H9 (cell line): ENCODE measurements at regions not wholly inside any gene's neighbourhood (a gene's known extent, or its start where the extent isn't known, plus 50 kb on each side); places are given as distances from the start of the nearest gene placed in this dataset.

Source experiments
- DNase-seq: peaks from one replicate; pipeline ENCODE4 v3.0.0-alpha.2; 2017
- H2AFZ ChIP-seq: one replicate; pipeline ENCODE4 v1.6.1; 2013; ENCODE audit warnings: mild to moderate bottlenecking, low read length, control low read depth, moderate library complexity
- H2AK5ac ChIP-seq: 2 replicates; pipeline ENCODE4 v1.6.1; 2013; ENCODE audit warnings: low read length, control low read depth, mixed read lengths; ENCODE audit not compliant: insufficient read length
- H2BK120ac ChIP-seq: one replicate; pipeline ENCODE4 v1.6.1; 2013; ENCODE audit warnings: low read depth, mild to moderate bottlenecking, low read length, control low read depth, inconsistent platforms; ENCODE audit not compliant: poor library complexity, severe bottlenecking
- H2BK12ac ChIP-seq: 2 replicates; pipeline ENCODE4 v1.6.1; 2013; ENCODE audit warnings: low read length, control low read depth, mixed read lengths, low read depth; ENCODE audit not compliant: insufficient read length
- H2BK15ac ChIP-seq: 2 replicates; pipeline ENCODE4 v1.6.1; 2013; ENCODE audit warnings: low read depth, low read length, control low read depth
- H2BK20ac ChIP-seq: one replicate; pipeline ENCODE4 v1.6.1; 2013; ENCODE audit warnings: low read depth, mild to moderate bottlenecking, low read length, control low read depth, inconsistent platforms; ENCODE audit not compliant: poor library complexity, severe bottlenecking
- H2BK5ac ChIP-seq: 2 replicates; pipeline ENCODE4 v1.6.1; 2013; ENCODE audit warnings: low read length, control low read depth, mixed read lengths; ENCODE audit not compliant: insufficient read length
- H3K14ac ChIP-seq: 2 replicates; pipeline ENCODE4 v1.6.1; 2013; ENCODE audit warnings: low read length, control low read depth; ENCODE audit not compliant: insufficient read depth
- H3K18ac ChIP-seq: 2 replicates; pipeline ENCODE4 v1.6.1; 2013; ENCODE audit warnings: low read depth, mild to moderate bottlenecking, mixed read lengths, low read length, control low read depth; ENCODE audit not compliant: insufficient read length
- H3K23ac ChIP-seq: 2 replicates; pipeline ENCODE4 v1.6.1; 2013; ENCODE audit warnings: low read length, control low read depth, mixed read lengths, low read depth; ENCODE audit not compliant: insufficient read length
- H3K23me2 ChIP-seq: 2 replicates; pipeline ENCODE4 v1.6.1; 2013; ENCODE audit warnings: low read depth, mild to moderate bottlenecking, mixed read lengths, low read length, control low read depth; ENCODE audit not compliant: insufficient read length, poor library complexity, severe bottlenecking
- H3K27ac ChIP-seq: 2 replicates; pipeline ENCODE4 v1.5.1; 2013; ENCODE audit warnings: low read length, control low read depth, mixed read lengths, low read depth; ENCODE audit not compliant: insufficient read length
- H3K27me3 ChIP-seq: 2 replicates; pipeline ENCODE4 v1.6.1; 2013; ENCODE audit warnings: low read length, control low read depth, inconsistent platforms; ENCODE audit not compliant: insufficient read depth
- H3K4ac ChIP-seq: 2 replicates; pipeline ENCODE4 v1.6.1; 2013; ENCODE audit warnings: low read depth, mild to moderate bottlenecking, control low read depth, inconsistent platforms, low read length, moderate library complexity
- H3K4me1 ChIP-seq: 2 replicates; pipeline ENCODE4 v1.6.1; 2013; ENCODE audit warnings: low read length, control low read depth, inconsistent platforms; ENCODE audit not compliant: insufficient read depth
- H3K4me2 ChIP-seq: 2 replicates; pipeline ENCODE4 v1.6.1; 2013; ENCODE audit warnings: low read length, control low read depth, mixed read lengths; ENCODE audit not compliant: insufficient read length, insufficient read depth
- H3K56ac ChIP-seq: 2 replicates; pipeline ENCODE4 v1.6.1; 2013; ENCODE audit warnings: low read depth, mild to moderate bottlenecking, mixed read lengths, low read length, control low read depth; ENCODE audit not compliant: insufficient read length
- H3K79me1 ChIP-seq: 2 replicates; pipeline ENCODE4 v1.6.1; 2013; ENCODE audit warnings: low read depth, mild to moderate bottlenecking, moderate library complexity, low read length, control low read depth, inconsistent platforms; ENCODE audit not compliant: insufficient read depth, poor library complexity, severe bottlenecking
- H3K79me2 ChIP-seq: 2 replicates; pipeline ENCODE4 v1.6.1; 2013; ENCODE audit warnings: low read length, control low read depth, inconsistent platforms; ENCODE audit not compliant: insufficient read depth
- H3K9ac ChIP-seq: 2 replicates; pipeline ENCODE4 v1.6.1; 2013; ENCODE audit warnings: low read length, control low read depth, mixed read lengths; ENCODE audit not compliant: insufficient read length; ENCODE audit errors: extremely low read depth
- H3K9me3 ChIP-seq: one replicate; pipeline ENCODE4 v1.6.1; 2013; ENCODE audit warnings: low read depth, low read length, inconsistent platforms; ENCODE audit not compliant: control insufficient read depth
- H3T11ph ChIP-seq: one replicate; pipeline ENCODE4 v1.6.1; 2013; ENCODE audit warnings: mild to moderate bottlenecking, low read length, control low read depth, inconsistent platforms
- H4K20me1 ChIP-seq: one replicate; pipeline ENCODE4 v1.6.1; 2013; ENCODE audit not compliant: control insufficient read depth, insufficient read length, insufficient read depth
- H4K5ac ChIP-seq: 2 replicates; pipeline ENCODE4 v1.6.1; 2013; ENCODE audit warnings: low read depth, mild to moderate bottlenecking, mixed read lengths, low read length, control low read depth; ENCODE audit not compliant: insufficient read length
- H4K8ac ChIP-seq: replicated peaks from 2 replicates; pipeline ENCODE4 v1.6.1; 2013; ENCODE audit warnings: low read length, control low read depth, mixed read lengths, low read depth; ENCODE audit not compliant: insufficient read length
- H4K91ac ChIP-seq: 2 replicates; pipeline ENCODE4 v1.6.1; 2013; ENCODE audit warnings: low read depth, mild to moderate bottlenecking, moderate library complexity, mixed read lengths, low read length, control low read depth; ENCODE audit not compliant: insufficient read length
- H3K27ac Mint-ChIP-seq, 3 experiments: 2 replicates in 2 of 3; 3 replicates in 1 of 3; pipeline ENCODE4 v1.8.0; 2020 to 2021; ENCODE audit warnings: mixed read lengths in 3 of 3, mild to moderate bottlenecking in 1 of 3, moderate library complexity in 1 of 3
- H3K27me3 Mint-ChIP-seq: 2 replicates; pipeline ENCODE4 v1.8.0; 2021; ENCODE audit warnings: low read depth, mild to moderate bottlenecking, moderate library complexity, mixed read lengths
- H3K36me3 Mint-ChIP-seq, 3 experiments: 2 replicates in 2 of 3; 3 replicates in 1 of 3; pipeline ENCODE4 v1.8.0; 2020 to 2021; ENCODE audit warnings: low read depth in 3 of 3, mixed read lengths in 3 of 3; ENCODE audit not compliant: insufficient read depth in 1 of 3
- H3K4me1 Mint-ChIP-seq, 2 experiments: 2 replicates each; pipeline ENCODE4 v1.8.0; 2020; ENCODE audit warnings: mixed read lengths in 2 of 2
- H3K4me3 Mint-ChIP-seq, 2 experiments: 2 replicates in 1 of 2; 3 replicates in 1 of 2; pipeline ENCODE4 v1.8.0; 2020 to 2021; ENCODE audit warnings: mild to moderate bottlenecking in 2 of 2, mixed read lengths in 2 of 2, moderate library complexity in 1 of 2
- H3K9me3 Mint-ChIP-seq, 2 experiments: 2 replicates in 1 of 2; 3 replicates in 1 of 2; pipeline ENCODE4 v1.8.0; 2020; ENCODE audit warnings: mild to moderate bottlenecking in 2 of 2, mixed read lengths in 2 of 2, moderate library complexity in 1 of 2
- WGBS: extraction: QIAGEN DNeasy Blood & Tissue Kit; methylation state at CpG from one replicate; pipeline ENCODE4 v1.1.7; 2013; ENCODE audit warnings: missing lambda C conversion rate, low lambda C conversion rate, mixed read lengths; ENCODE audit not compliant: insufficient read length; ENCODE audit errors: extremely low coverage; 5-methylcytosine and 5-hydroxymethylcytosine counted together
- TF ChIP-seq, protein P1 (sequence below): fragments of 200-600 bp; sonication (generic); conservative IDR thresholded peaks from 3 replicates; pipeline ENCODE4 v1.8.0; 2021; ENCODE audit warnings: antibody characterized with exemption, mild to moderate bottlenecking

DNA sequence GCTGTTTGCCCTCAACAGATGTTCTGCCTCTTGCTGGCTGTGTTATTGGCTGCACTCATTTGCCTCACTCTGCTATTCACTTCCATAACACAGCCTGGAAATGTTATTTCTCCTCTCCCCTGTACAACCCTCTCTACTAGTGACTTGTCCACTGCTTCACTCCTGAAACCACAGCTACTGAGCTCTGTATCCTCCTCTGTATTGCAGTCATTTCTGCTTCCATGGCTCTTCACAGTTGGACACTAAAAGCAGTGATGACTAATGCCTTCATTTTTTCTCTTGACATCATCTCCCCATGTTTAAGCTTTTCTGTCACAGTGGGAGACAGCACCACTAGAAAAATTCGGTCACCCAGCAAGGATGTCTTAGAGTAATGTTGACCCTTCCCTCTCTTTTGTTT is 123.0 kb upstream of the PPP1R2C start:
- Histone ChIP-seq H3K4ac (no peak overlapping the region), H3K79me1 (no peaks in the 10 kb centered on the region), H2BK15ac (no peak overlapping the region), H3K79me2 (no peaks in the 10 kb centered on the region), H2AK5ac (no peak overlapping the region), H3K4me2 (no peak overlapping the region), H3K23me2 (no peaks in the 10 kb centered on the region), H3K27ac (no peak overlapping the region), H4K20me1 (no peaks in the 10 kb centered on the region), H2BK12ac (no peak overlapping the region), H3K18ac (no peak overlapping the region), H4K8ac (no peak overlapping the region), H3K27me3 (no peaks in the 10 kb centered on the region), H2BK120ac (no peak overlapping the region), H2BK5ac (no peak overlapping the region), H3K56ac (no peak overlapping the region), H3K14ac (no peak overlapping the region), H2AFZ (no peak overlapping the region), H3K4me1 (no peaks in the 10 kb centered on the region), H3T11ph (no peak overlapping the region), H2BK20ac (no peak overlapping the region), H3K23ac (no peak overlapping the region), H3K9ac (no peak overlapping the region), H4K91ac (no peak overlapping the region), H3K9me3 (no peaks in the 10 kb centered on the region), H4K5ac (no peak overlapping the region)
- Mint-ChIP-seq H3K27me3 (no peaks in the 10 kb centered on the region), H3K4me3 (no peak overlapping the region), H3K36me3 (peaks cover 0 to 11% (median 9%) of the 10 kb centered on the region in 3 experiments; a peak in 5 of 7 replicates), H3K4me1 (peaks cover 0 to 3% of the 10 kb centered on the region in 2 experiments; a peak in 1 of 4 replicates), H3K27ac (no peak overlapping the region), H3K9me3 (peaks cover 0 to 36% of the 10 kb centered on the region in 2 experiments; a peak in 3 of 5 replicates)
- no CpG with 5 or more reads among the region's 1 CpG for WGBS
- TF ChIP-seq, protein P1, sequence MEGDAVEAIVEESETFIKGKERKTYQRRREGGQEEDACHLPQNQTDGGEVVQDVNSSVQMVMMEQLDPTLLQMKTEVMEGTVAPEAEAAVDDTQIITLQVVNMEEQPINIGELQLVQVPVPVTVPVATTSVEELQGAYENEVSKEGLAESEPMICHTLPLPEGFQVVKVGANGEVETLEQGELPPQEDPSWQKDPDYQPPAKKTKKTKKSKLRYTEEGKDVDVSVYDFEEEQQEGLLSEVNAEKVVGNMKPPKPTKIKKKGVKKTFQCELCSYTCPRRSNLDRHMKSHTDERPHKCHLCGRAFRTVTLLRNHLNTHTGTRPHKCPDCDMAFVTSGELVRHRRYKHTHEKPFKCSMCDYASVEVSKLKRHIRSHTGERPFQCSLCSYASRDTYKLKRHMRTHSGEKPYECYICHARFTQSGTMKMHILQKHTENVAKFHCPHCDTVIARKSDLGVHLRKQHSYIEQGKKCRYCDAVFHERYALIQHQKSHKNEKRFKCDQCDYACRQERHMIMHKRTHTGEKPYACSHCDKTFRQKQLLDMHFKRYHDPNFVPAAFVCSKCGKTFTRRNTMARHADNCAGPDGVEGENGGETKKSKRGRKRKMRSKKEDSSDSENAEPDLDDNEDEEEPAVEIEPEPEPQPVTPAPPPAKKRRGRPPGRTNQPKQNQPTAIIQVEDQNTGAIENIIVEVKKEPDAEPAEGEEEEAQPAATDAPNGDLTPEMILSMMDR: no peak
- DNase-seq: no peak
